Activated naive CD4-positive, alpha-beta T cell treated with Interleukin-2 at 50 U/mL for 16 hours (primary cell): ENCODE measurements at regions not wholly inside any gene's neighbourhood (a gene's known extent, or its start where the extent isn't known, plus 50 kb on each side); places are given as distances from the start of the nearest gene placed in this dataset.
A peak's percentile ranks its signal among the peaks of the same experiment; 100 is the strongest.

Experiments
- DNase-seq: peaks from one replicate; pipeline ENCODE4 v3.0.0-alpha.2; 2020

DNA sequence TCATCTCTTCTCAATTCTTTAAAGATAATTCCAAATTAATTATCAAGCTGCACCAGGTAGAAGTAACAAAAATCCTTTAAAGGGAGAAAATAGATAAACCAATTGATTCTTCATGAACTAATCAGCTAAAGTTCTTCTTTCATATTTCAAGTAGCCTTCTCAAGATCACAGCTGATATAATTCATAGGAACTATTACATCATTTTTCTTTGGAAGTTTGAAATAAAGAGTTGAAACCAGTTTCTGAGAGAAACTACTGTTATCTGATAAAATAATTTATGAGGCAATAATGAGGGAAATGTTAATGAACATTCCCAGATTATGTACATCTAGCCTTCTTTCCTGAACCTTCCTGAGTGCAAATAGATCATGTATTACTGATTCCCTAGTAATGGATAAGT, 484.9 kb downstream of the METTL4 start:
- DNase-seq, result no peak

DNA sequence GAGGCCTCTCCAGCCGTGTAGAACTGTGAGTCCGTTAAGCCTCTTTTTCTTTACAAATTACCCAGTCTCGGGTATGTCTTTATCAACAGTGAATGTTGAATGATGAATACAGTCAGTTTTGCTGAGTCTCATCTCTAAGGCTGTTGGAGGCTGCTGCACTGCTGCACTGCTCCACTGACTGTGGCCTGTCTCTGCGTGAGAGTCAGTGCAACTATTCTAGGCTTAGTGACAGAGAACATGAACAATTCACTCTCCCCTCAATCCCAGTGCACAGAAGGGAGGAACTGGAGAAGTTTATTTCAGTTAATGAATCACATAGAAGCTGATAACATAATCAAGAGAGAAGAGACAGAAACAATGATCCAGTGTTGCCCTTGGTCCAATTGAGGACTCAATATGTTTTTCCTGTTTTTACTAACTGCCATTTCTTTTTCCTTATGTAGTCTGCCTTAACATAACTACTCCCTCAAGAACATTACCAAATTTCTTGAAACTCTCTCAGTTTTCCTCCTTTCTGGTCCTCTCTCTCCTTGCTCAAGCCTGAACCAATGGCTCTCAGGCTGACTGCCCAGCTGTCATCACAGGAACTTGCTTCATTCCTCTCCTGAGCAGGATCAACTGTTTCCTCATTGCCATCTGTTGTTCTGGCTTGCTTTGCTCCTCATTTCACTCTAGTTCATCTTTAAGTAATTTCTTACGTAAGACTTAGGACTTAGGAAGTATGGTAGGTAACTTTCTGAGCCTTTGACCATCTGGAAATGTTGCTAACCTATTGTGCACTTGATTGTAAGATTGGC, 483.2 kb downstream of the METTL4 start:
- no peak for DNase-seq

DNA sequence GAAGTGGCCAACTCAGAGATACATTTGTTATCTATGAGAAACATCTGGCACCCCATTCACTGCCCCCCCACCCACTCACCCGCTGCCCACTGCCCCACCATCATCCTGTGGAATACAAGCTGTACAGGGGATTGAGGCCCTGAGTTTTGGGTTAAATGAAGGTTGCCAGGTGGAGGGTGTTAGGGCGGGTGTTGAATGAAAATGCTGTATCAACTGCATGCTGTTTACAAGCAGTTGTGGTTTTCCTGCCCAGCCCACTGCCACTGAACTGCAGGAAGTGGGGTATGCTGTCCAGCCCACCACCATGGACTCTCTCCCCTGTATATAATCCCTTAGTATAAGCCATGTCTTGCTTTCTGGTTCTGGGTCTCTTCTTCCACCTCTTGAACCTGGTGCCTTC, 481.9 kb downstream of the METTL4 start:
- DNase-seq, result no peak

DNA sequence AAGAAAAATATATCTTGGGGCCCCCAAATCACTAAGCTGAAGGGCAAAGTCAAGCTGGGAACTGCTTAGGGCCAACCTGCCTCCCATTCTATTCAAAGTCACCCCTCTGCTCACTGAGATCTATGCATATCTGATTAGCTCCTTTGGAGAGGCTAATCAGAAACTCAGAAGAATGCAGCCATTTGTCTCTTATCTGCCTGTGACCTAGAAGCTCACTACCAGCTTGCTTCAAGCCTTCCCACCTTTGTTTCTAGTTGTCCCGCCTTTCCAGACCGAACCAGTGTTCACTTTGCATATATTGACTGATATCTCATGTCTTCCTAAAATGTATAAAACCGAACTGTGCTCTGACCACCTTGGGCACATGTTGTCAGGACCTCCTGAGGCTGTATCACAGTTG, 479.4 kb downstream of the METTL4 start:
- no peak for DNase-seq

DNA sequence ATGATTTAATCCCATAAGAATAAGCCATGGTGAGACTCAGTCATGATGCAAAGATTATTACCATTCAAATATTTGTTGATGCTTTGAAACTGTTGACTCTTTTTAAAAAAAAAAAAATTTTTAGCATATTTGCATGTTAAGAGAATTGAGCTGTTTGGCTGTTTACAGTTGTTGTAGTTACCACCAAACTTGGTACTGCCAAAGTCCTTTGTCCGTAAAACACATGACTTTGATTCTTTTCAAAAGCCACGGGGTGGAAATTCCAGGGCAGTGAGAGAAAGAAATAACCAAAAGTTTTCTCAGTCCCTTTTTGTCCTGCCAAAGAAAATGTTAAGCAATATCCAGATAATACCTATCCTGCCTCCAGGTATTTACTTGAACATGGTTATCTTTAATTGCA, 474.8 kb downstream of the METTL4 start:
- DNase-seq, result no peak

DNA sequence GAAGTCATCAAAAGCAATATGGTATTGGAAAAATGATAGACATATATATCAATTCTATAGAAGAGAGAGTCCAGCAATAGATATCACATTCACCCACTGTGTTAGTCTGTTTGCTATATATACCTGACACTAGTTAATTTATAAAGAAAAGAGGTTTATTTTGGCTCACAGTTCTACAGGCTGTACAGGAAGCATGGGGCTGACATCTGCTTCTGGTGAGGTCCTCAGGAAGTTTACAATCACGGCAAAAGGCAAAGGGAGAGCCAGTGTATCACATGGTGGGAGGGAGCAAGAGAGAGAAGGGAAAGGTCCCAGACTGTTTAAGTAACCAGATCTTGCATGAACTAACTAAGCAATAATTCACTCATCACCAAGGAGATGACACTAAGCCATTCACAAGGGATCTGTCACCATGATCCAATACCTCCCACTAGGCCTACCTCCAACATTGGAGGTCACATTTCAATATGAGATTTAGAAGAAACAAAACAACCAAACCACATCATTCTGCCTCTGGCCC, 470.6 kb downstream of the METTL4 start:
- DNase-seq, result no peak

DNA sequence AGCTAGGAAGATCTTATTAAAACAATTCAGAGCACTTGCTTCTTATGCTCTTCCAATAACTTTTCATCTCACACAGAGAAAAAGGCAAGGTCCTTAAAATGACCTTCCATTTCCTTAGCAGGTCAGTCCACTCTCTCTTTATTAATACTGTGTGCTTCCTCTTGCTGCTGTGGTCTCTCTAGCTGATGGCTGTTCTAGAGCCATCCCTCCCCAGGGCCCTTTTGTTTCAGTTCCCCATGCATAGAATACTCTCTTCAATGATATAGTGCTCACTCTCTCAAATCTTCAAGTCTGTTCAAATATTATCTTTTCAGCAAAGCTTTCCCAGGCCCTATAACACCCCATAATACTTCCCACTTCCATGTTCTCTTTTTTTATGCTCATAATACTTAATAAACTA, 469.3 kb downstream of the METTL4 start:
- no peak for DNase-seq

DNA sequence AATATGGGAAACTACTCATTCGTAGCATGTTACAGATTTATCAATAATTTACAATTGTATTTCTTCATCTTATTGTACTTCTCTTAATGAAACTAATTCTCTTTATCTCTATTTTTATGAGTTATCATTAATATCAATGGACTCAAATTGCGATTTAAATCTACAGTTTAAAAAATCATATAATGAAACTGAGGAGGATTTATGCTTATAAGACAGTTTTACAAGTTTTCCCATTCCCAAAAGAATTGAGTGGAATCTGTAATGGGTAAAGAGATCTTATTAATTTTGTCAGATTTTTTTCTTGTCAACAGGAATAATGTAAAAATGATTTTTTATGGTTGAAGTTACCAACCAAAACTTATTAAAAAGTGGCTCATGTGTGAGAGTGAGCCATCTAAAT, 468.0 kb downstream of the METTL4 start:
- DNase-seq, result no peak

DNA sequence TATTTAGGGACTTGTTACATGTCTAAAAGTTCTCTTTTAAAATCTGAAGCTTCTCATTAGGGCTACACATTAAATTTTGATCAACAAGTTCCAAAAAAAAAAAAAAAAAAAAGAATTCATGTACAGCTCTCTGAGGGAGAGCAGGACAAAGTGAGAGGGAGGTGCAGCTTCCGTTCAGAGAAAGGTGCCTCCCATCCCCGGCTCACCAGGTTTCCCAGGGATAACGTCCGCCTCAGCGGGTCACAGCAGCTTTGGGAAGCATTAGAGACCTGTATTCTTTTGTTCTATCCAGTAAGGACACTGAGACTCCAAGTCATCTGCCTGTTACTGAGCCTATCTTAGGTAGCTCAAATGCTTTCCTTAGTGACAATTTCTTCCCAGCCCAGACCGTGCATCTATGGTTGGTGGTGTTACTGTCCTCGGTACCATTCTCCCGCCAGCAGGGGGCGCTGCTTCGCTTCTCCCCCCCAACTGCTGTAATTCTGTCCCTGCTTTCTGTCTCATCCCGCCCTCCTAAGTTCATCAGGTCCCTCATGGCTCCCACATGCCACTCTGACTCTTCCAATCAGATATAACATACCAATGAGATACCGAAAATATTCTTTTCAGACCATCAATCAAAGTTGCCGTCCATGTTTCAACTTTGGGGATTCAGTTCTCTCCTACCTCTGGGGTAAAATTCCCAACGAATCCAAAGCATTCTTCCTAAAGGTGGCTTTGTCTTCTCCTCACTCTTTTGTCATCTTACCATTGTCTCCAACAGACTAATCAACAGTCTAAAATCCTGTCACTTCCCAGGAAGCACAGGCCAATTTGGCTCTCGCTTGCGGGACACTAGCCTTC, 466.5 kb downstream of the METTL4 start:
- peak; percentile 33 for DNase-seq

DNA sequence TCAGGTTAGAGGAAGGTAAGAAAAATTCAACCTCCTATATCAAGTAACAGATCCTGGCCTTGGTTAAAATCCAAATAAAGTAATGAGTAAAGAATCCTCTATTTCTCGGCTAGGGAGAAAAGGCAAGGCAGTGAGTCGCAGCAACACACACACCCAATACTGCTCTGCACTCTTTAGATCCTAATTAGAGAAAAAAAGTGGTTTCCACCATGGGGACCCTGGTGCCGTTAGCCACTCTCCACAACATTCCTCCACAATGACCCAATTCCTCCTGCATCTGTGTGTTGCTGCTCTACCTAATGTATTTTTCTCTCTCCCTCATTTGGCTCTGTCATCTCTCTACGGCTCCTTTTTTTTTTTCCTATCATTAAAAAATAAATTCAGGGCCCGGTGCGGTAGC, 462.7 kb downstream of the METTL4 start:
- no peak for DNase-seq

DNA sequence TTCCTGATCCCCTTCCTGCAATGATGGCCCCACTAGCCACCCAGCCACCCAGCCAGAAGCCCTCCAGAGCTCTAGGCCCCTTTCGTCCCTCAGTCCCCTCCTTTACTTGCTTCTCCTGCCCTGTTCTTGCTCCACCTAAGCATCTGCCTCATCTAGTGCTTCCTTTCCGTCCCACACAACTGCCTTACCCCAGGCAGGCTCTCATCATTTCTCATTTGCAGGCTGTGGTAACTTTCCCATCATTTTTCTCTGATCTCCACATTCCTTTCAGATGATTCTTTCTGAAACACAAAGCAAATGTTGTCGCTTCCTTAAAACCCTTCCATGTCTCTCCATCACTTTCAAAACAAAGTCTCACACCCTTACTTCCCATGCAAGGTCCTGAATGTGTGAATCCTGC, 459.8 kb downstream of the METTL4 start:
- no peak for DNase-seq

DNA sequence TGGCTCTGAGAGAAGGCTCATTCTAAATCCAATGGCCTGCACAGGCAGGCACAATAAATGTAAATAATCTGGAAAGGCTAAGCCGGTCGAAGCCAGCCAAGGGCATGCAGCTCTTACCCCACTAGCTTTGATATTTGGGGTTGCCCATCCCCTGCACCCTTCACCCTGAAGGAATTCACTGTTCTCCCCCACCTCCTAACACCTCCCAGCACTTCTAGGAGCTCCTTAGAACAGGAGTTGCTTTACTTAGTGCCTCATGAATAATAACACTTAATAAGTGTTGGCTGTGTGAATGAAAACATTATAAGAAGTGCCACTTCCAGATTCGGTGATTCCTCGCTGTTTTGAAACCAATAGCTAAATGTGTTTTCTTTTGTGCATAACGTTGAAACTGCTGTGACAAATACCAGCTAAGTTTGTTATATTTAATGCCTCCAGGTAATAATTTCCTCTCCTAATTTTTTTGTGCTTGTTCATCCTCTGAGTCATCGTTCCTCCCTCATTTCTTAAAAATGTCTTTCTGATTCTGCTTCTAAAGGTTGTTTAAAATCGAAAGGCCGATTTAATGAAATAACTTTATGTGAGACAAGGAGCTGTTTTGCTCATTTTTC, 458.8 kb downstream of the METTL4 start:
- no peak for DNase-seq

DNA sequence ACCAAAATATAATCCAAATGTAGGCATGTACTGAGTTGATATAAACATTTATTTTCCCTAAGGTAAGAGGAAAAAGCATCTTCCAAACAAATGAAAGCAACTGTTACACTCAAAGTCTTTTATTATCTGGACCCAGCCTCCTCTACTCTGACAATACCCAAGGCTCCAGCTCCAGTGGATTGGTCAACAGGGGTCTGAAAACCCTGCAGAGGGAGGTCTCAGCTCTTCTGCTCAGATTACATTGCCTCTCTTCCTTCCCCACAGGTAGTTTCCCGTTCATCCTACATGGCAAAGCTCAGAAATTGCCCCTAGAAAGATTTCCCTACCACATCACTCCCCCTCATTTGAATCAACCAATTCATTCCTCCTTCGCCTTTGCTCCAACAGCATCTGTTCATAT, 457.0 kb downstream of the METTL4 start:
- no peak for DNase-seq

DNA sequence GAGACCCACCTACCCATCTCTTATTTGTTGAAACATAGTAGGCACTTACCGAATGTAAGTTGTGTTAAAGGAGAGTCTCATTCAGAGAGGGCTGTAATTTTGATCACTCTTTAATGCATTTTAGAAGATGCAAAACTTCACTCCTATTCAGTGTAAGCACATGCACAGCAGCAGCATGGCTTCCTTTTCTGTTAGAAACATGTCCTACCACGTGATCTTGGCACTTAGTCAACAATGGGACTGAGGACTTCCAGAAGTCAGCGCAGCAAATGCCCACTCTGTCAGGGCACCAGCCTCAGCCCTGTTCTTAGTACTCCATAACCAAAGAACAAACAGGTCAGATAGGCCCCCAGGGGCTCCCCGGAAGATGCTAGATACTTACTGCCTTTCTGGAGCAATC, 456.5 kb downstream of the METTL4 start:
- no peak for DNase-seq

DNA sequence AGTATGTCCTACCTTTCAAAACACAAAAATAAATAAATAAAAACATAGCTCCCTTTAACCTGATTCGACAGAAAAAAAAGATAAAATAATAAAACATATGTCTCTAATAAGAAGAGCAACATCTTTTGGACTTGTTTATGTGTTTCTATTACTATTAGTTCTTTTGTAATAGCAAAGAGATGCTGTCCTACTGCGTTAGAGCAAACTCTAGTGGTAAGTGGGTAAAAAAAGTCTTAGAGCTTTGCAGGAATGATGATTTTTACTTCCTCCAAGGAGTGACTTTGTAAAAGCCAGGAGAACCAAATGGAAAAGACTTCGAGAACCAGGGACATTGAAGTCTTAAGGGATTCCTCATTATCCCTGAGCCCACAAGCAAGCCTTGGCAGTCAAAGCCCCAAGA, 450.1 kb downstream of the METTL4 start:
- DNase-seq, result no peak

DNA sequence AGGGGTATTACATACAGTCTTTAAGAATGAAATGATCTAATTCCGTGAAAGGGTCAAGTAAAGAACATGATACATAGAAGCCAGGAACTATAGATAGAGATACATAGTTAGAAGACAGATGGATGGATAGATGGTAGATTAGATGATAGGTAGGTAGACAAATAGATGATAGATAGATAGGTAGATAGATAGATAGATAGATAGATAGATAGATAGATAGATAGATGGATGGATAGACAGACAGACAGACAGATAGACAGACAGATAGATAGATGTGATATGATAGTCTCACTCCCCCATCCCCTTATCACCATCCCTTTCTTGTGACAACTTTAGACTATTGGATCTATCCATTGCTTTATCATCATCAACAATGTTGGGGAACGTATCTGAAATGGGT, 448.2 kb downstream of the METTL4 start:
- no peak for DNase-seq

DNA sequence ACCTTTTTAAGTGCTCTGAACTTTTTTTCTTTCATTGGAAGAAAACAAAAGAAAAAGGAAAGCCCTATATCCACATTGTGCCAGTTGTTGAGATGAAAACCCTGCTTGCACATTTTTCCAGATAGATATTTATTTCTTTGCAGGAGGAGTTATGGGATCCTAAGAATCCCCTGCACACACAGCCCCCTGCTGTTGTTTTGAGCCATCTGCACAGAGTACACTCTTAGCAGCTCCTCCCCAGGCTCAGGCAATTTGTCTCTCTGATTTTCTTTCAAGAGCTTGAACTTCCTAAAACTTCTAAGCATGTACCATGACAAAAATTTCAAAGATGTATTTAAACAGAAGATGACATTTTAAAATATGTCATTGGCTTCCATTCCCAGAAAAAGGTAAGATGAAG, 436.9 kb downstream of the METTL4 start:
- no peak for DNase-seq

DNA sequence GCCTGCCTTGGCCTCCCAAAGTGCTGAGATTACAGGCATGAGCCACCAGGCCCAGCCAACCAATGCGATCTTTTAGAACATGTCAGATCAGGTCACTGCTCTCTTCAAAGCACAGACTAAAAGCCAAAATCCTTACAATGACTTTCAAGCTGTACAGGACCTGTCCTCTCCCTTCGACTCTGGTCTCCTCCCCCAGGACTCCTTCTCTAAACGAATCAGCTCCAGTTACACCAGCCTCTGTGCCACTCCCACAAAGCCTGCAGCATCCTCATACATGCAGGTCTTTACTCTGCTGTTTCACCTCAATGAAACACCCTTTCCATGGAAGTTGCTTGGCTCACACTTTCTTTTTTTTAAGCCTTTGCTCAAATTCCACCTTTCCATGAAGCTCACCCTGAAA, 436.0 kb downstream of the METTL4 start:
- no peak for DNase-seq

DNA sequence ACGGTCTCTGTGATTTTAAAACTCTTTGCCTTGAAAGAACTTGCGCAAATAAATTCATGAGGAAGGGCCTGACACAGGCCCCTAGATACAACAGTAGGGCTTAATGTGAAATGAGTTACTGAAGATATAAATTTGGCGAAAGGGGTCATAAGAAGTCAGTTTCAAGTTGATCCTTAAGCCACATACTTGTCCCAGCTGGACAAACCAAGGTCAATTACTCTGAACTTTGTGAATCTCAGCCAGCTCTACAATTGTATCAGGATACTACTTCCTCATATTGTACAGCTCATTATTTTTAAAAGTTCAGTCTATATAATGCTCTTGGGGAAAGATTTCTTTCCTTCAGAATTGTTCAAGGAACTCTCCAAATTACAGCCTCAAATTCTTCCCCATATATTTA, 432.8 kb downstream of the METTL4 start:
- no peak for DNase-seq

DNA sequence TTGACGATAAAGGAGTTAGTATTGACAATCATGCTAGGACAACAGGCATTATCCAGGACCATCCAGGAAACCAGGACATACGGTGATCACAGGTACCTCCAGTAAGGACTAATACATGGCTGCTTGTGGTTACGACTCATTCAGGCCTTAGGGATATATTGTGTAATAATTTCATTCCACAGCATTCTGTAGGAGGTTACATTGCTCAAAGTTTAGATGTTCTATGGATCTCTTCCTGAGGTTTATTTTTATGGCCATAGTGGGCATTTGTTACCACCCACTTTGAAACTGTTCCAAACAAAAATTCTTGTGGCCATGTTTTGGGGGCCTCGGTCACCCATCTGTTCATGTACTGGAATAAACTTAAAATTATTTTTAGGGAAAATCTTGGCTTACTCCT, 431.6 kb downstream of the METTL4 start:
- no peak for DNase-seq

DNA sequence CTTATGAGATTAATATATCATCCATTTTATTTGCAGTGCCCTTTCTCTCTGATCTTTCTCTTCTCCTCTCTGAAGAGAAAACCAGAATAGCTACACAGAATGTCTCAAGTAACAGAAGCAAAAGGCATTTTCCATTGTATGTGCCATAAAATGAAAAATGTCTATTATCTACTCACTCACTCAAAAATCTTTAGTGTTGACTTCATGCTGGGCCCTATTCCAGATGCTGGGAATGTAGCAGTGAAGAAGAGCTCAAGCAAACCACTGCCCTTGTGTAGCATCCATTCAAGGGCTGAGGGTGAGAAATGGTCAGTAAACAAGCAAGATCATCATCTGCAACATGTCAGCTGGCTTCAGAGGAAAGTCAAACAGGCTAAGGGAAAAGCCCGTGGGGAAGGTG, 427.7 kb downstream of the METTL4 start:
- no peak for DNase-seq

DNA sequence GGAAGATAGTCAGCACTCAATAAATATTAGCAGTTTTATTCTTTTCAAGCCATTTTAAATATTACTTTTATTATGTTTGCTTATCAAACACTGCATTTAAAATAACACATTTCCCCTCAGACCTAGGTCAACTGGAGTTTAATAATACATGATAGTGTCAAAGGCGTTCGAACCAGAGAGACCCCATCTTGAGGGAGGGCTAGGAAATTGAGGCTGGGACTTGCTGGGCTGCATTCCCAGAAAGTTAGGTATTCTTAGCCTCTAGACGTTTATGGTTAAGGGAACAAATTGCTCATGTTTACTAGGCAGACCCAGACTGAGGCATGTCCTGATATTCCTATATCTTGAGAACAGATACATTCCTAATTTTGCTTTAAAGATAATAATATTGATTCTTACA, 426.5 kb downstream of the METTL4 start:
- no peak for DNase-seq

DNA sequence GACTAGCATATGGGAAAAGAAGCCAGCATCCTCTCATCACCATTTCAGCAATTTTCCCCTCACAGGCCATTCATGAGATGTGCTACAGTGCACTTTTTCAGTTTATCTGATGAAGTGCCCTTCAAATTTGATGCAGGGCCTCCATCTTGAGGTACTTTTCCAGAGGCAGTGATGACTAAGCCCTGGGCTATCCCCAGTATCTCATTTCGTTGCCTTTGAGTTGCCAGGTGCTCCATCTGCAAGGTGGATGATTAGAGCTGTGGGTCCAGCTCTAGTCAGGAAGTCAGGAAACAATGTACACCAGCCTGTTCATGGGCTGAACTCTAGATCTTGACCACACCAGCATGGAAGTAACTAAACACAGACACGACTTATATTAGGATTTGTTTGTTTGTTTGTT, 425.2 kb downstream of the METTL4 start:
- DNase-seq, result no peak

DNA sequence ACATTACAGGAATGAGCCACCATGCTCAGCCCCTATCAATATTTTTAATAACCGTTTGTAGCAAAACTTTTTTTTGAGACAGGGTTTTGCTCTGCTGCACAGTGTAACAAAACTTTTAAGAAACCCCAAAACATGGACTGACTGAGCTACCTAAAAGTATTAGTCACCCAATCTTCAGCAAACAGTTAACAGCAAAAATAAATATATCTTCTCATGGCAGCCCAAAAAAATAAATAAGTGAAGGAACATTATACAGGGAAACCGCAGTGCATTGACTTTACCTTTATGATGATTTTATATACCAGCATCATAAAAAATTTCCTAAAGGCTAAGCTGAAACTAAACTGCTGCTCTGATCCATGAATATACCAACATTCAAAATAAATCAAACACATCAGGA, 424.6 kb downstream of the METTL4 start:
- no peak for DNase-seq
